ENCODE measurements at regions not wholly inside any gene's neighbourhood (a gene's known extent, or its start where the extent isn't known, plus 50 kb on each side); places are given as distances from the start of the nearest gene placed in this dataset.
"Not testable (repeated sequence)": the region's sequence is repeated elsewhere in the genome, so short reads cannot be mapped to it uniquely, and the experiment has no call there.

- H3K27ac Mint-ChIP-seq: no peak overlapping the region
- no peaks in the 10 kb centered on the region for H3K27me3 Mint-ChIP-seq
- no peak for DNase-seq
- ATAC-seq: no peak
- POLR2A ChIA-PET: no interaction called here
- H3K36me3 Mint-ChIP-seq (ENCODE audit: low read depth): peaks cover 2% of the 10 kb centered on the region
- intact Hi-C loops (cut with DNase I, micrococcal nuclease): no loop called here
- CTCF ChIA-PET: no interaction called here
- H3K9me3 Mint-ChIP-seq (ENCODE audit: low read depth): peaks cover 20% of the 10 kb centered on the region
- no peaks in the 10 kb centered on the region for H3K4me1 Mint-ChIP-seq
- H3K4me3 Mint-ChIP-seq: no peak overlapping the region
Observed at GRCh38 chr14:39592116-39592789, 160.0 kb upstream of the FBXO33 start.

- intact Hi-C loops (cut with DNase I, micrococcal nuclease); CTCF ChIA-PET; H3K36me3 Mint-ChIP-seq (ENCODE audit: low read depth); ATAC-seq; H3K27ac Mint-ChIP-seq; POLR2A ChIA-PET; H3K27me3 Mint-ChIP-seq; DNase-seq; H3K4me3 Mint-ChIP-seq; H3K4me1 Mint-ChIP-seq: not testable (repeated sequence)
- H3K9me3 Mint-ChIP-seq (ENCODE audit: low read depth): peaks cover 23% of the 10 kb centered on the region
Observed at GRCh38 chr14:39589882-39590281, 157.6 kb upstream of the FBXO33 start.

GRCh38 chr14:39582028-39582654, 149.9 kb upstream of the FBXO33 start:
- no peaks in the 10 kb centered on the region for H3K36me3 Mint-ChIP-seq (ENCODE audit: low read depth)
- H3K27ac Mint-ChIP-seq: no peak overlapping the region
- ATAC-seq (peak; percentile 23), DNase-seq (no peak)
- CTCF ChIA-PET: no interaction called here
- POLR2A ChIA-PET: no interaction called here
- intact Hi-C loops (cut with DNase I, micrococcal nuclease): no loop called here
- no peaks in the 10 kb centered on the region for H3K4me1 Mint-ChIP-seq
- no peak overlapping the region for H3K4me3 Mint-ChIP-seq
- no peaks in the 10 kb centered on the region for H3K27me3 Mint-ChIP-seq
- H3K9me3 Mint-ChIP-seq (ENCODE audit: low read depth): peaks cover 8% of the 10 kb centered on the region

- H3K27ac Mint-ChIP-seq: no peak overlapping the region
- DNase-seq: no peak
- no peaks in the 10 kb centered on the region for H3K4me1 Mint-ChIP-seq
- H3K4me3 Mint-ChIP-seq: no peak overlapping the region
- no peaks in the 10 kb centered on the region for H3K27me3 Mint-ChIP-seq
- H3K9me3 Mint-ChIP-seq (ENCODE audit: low read depth): peaks cover 5% of the 10 kb centered on the region
- CTCF ChIA-PET: no interaction called here
- ATAC-seq: no peak
- POLR2A ChIA-PET: no interaction called here
- intact Hi-C loops (cut with DNase I, micrococcal nuclease): no loop called here
- H3K36me3 Mint-ChIP-seq (ENCODE audit: low read depth): peaks cover 4% of the 10 kb centered on the region
Observed at GRCh38 chr14:39581474-39581873, 149.2 kb upstream of the FBXO33 start.

- H3K4me3 Mint-ChIP-seq: no peak overlapping the region
- H3K27ac Mint-ChIP-seq: no peak overlapping the region
- intact Hi-C loops (cut with DNase I, micrococcal nuclease): no loop called here
- DNase-seq (no peak), ATAC-seq (no peak)
- ChIA-PET CTCF (no interaction called here), POLR2A (no interaction called here)
- H3K4me1 Mint-ChIP-seq: no peaks in the 10 kb centered on the region
- H3K9me3 Mint-ChIP-seq (ENCODE audit: low read depth): peaks cover 7% of the 10 kb centered on the region
- H3K36me3 Mint-ChIP-seq (ENCODE audit: low read depth): peaks cover 4% of the 10 kb centered on the region
- no peaks in the 10 kb centered on the region for H3K27me3 Mint-ChIP-seq
Observed at GRCh38 chr14:39580696-39581095, 148.5 kb upstream of the FBXO33 start.

GRCh38 chr14:39576736-39577135, 144.5 kb upstream of the FBXO33 start:
- POLR2A ChIA-PET: no interaction called here

GRCh38 chr14:39576258-39576657, 144.0 kb upstream of the FBXO33 start:
- intact Hi-C loops (cut with DNase I, micrococcal nuclease): no loop called here
- no peaks in the 10 kb centered on the region for H3K27me3 Mint-ChIP-seq
- H3K36me3 Mint-ChIP-seq (ENCODE audit: low read depth): peaks cover 4% of the 10 kb centered on the region
- no peaks in the 10 kb centered on the region for H3K4me1 Mint-ChIP-seq
- ChIA-PET POLR2A (no interaction called here), CTCF (no interaction called here)
- peaks cover 23% of the 10 kb centered on the region for H3K9me3 Mint-ChIP-seq (ENCODE audit: low read depth)
- no peak for ATAC-seq
- no peak for DNase-seq
- no peak overlapping the region for H3K27ac Mint-ChIP-seq
- no peak overlapping the region for H3K4me3 Mint-ChIP-seq

More at GRCh38 chr14:39576736-39577135, 144.5 kb upstream of the FBXO33 start:
- H3K4me1 Mint-ChIP-seq: no peaks in the 10 kb centered on the region
- no peaks in the 10 kb centered on the region for H3K27me3 Mint-ChIP-seq
- DNase-seq (no peak), ATAC-seq (no peak)
- no peak overlapping the region for H3K4me3 Mint-ChIP-seq
- H3K36me3 Mint-ChIP-seq (ENCODE audit: low read depth): peaks cover 4% of the 10 kb centered on the region
- H3K9me3 Mint-ChIP-seq (ENCODE audit: low read depth): peaks cover 23% of the 10 kb centered on the region
- no peak overlapping the region for H3K27ac Mint-ChIP-seq
- intact Hi-C loops (cut with DNase I, micrococcal nuclease): no loop called here
- CTCF ChIA-PET: no interaction called here

GRCh38 chr14:39568809-39569538, 136.7 kb upstream of the FBXO33 start:
- no peaks in the 10 kb centered on the region for H3K27me3 Mint-ChIP-seq
- no peak for ATAC-seq
- intact Hi-C loops (cut with DNase I, micrococcal nuclease): no loop called here
- H3K4me1 Mint-ChIP-seq: no peaks in the 10 kb centered on the region
- DNase-seq: no peak
- H3K9me3 Mint-ChIP-seq (ENCODE audit: low read depth): peaks cover 9% of the 10 kb centered on the region
- H3K4me3 Mint-ChIP-seq: no peak overlapping the region
- no peaks in the 10 kb centered on the region for H3K36me3 Mint-ChIP-seq (ENCODE audit: low read depth)
- ChIA-PET CTCF (no interaction called here), POLR2A (no interaction called here)
- no peak overlapping the region for H3K27ac Mint-ChIP-seq

GRCh38 chr14:39566795-39567194, 134.6 kb upstream of the FBXO33 start:
- no peaks in the 10 kb centered on the region for H3K4me1 Mint-ChIP-seq
- intact Hi-C loops (cut with DNase I, micrococcal nuclease): no loop called here
- peaks cover 9% of the 10 kb centered on the region for H3K9me3 Mint-ChIP-seq (ENCODE audit: low read depth)
- no peak overlapping the region for H3K27ac Mint-ChIP-seq
- no peak for ATAC-seq
- H3K27me3 Mint-ChIP-seq: no peaks in the 10 kb centered on the region
- ChIA-PET CTCF (interaction anchor here (0.7 kb wide), 1 partner anchor 26 kb away, joined by 3 read pairs; no protein-coding TSS in a partner anchor), POLR2A (no interaction called here)
- no peaks in the 10 kb centered on the region for H3K36me3 Mint-ChIP-seq (ENCODE audit: low read depth)
- H3K4me3 Mint-ChIP-seq: no peak overlapping the region
- DNase-seq: no peak

GRCh38 chr14:39563361-39563760, 131.1 kb upstream of the FBXO33 start:
- Mint-ChIP-seq H3K4me1 (no peaks in the 10 kb centered on the region), H3K27ac (no peak overlapping the region), H3K4me3 (no peak overlapping the region), H3K9me3 (ENCODE audit: low read depth) (peaks cover 29% of the 10 kb centered on the region), H3K27me3 (no peaks in the 10 kb centered on the region), H3K36me3 (ENCODE audit: low read depth) (peaks cover 3% of the 10 kb centered on the region)
- CTCF ChIA-PET: no interaction called here
- no peak for ATAC-seq
- intact Hi-C loops (cut with DNase I, micrococcal nuclease): no loop called here
- DNase-seq: no peak
- POLR2A ChIA-PET: no interaction called here

- H3K27ac Mint-ChIP-seq: no peak overlapping the region
- peaks cover 3% of the 10 kb centered on the region for H3K36me3 Mint-ChIP-seq (ENCODE audit: low read depth)
- H3K4me3 Mint-ChIP-seq: no peak overlapping the region
- DNase-seq (no peak), ATAC-seq (no peak)
- ChIA-PET POLR2A (no interaction called here), CTCF (no interaction called here)
- no peaks in the 10 kb centered on the region for H3K27me3 Mint-ChIP-seq
- intact Hi-C loops (cut with DNase I, micrococcal nuclease): no loop called here
- no peaks in the 10 kb centered on the region for H3K4me1 Mint-ChIP-seq
- H3K9me3 Mint-ChIP-seq (ENCODE audit: low read depth): peaks cover 29% of the 10 kb centered on the region
Observed at GRCh38 chr14:39562175-39562574, 129.9 kb upstream of the FBXO33 start.

- Mint-ChIP-seq H3K4me3 (no peak overlapping the region), H3K27me3 (no peaks in the 10 kb centered on the region)
- CTCF ChIA-PET: no interaction called here
Observed at GRCh38 chr14:39558525-39558924, 126.3 kb upstream of the FBXO33 start.

More at GRCh38 chr14:39558525-39558924, 126.3 kb upstream of the FBXO33 start:
- no peak overlapping the region for H3K27ac Mint-ChIP-seq
- H3K36me3 Mint-ChIP-seq (ENCODE audit: low read depth): peaks cover 6% of the 10 kb centered on the region
- intact Hi-C loops (cut with DNase I, micrococcal nuclease): no loop called here
- H3K9me3 Mint-ChIP-seq (ENCODE audit: low read depth): peaks cover 31% of the 10 kb centered on the region
- ATAC-seq (no peak), DNase-seq (no peak)
- POLR2A ChIA-PET: no interaction called here
- no peaks in the 10 kb centered on the region for H3K4me1 Mint-ChIP-seq
